ENCODE measurements at regions not wholly inside any gene's neighbourhood (a gene's known extent, or its start where the extent isn't known, plus 50 kb on each side); places are given as distances from the start of the nearest gene placed in this dataset.

GRCh38 chr1:199151634-199152425, 513.0 kb downstream of the PTPRC start:
- H3K27ac ChIP-seq = no peak overlapping the region
- no peaks in the 10 kb centered on the region for H3K9me3 ChIP-seq
- DNase-seq (ENCODE audit: low spot score in 2 of 2) = no peak
- H3K4me3 ChIP-seq = no peak overlapping the region
- whole genome bisulfite sequencing = 66% methylated on average over 6 of the region's 6 CpGs
- no peaks in the 10 kb centered on the region for H3K27me3 ChIP-seq
- no peak for TF ChIP-seq POLR2A (IDR thresholded peaks at IDR 0.05)
- no peak for TF ChIP-seq POLR2AphosphoS5 (IDR thresholded peaks at IDR 0.05)
- no peak for TF ChIP-seq EP300 (IDR thresholded peaks at IDR 0.05)
- TF ChIP-seq CTCF (IDR thresholded peaks at IDR 0.05) = no peak
- no peaks in the 10 kb centered on the region for H3K36me3 ChIP-seq
- no peaks in the 10 kb centered on the region for H3K4me1 ChIP-seq

GRCh38 chr1:199152676-199153075, 513.8 kb downstream of the PTPRC start:
- no peaks in the 10 kb centered on the region for H3K9me3 ChIP-seq
- no peaks in the 10 kb centered on the region for H3K36me3 ChIP-seq
- DNase-seq (ENCODE audit: low spot score in 2 of 2) = no peak
- 72% methylated on average over 4 of the region's 4 CpGs for WGBS
- no peak overlapping the region for H3K4me3 ChIP-seq
- no peak for TF ChIP-seq POLR2A (IDR thresholded peaks at IDR 0.05)
- no peak for TF ChIP-seq EP300 (IDR thresholded peaks at IDR 0.05)
- TF ChIP-seq CTCF (IDR thresholded peaks at IDR 0.05) = no peak
- TF ChIP-seq POLR2AphosphoS5 (IDR thresholded peaks at IDR 0.05) = no peak
- no peaks in the 10 kb centered on the region for H3K27me3 ChIP-seq
- no peaks in the 10 kb centered on the region for H3K4me1 ChIP-seq
- H3K27ac ChIP-seq = no peak overlapping the region

- Histone ChIP-seq H3K36me3 (no peaks in the 10 kb centered on the region), H3K4me1 (no peaks in the 10 kb centered on the region), H3K4me3 (no peak overlapping the region), H3K27ac (no peak overlapping the region), H3K27me3 (no peaks in the 10 kb centered on the region), H3K9me3 (no peaks in the 10 kb centered on the region)
- 89% methylated on average over 3 of the region's 3 CpGs for WGBS
- no peak for DNase-seq (ENCODE audit: low spot score in 2 of 2)
- TF ChIP-seq CTCF (IDR thresholded peaks at IDR 0.05) (no peak), EP300 (IDR thresholded peaks at IDR 0.05) (no peak), POLR2AphosphoS5 (IDR thresholded peaks at IDR 0.05) (no peak), POLR2A (IDR thresholded peaks at IDR 0.05) (no peak)
Measured at GRCh38 chr1:199155166-199156019, 516.6 kb downstream of the PTPRC start.

- no peak for DNase-seq (ENCODE audit: low spot score in 2 of 2)
- no peak for TF ChIP-seq POLR2AphosphoS5 (IDR thresholded peaks at IDR 0.05)
- no peak for TF ChIP-seq POLR2A (IDR thresholded peaks at IDR 0.05)
- TF ChIP-seq EP300 (IDR thresholded peaks at IDR 0.05) = no peak
- TF ChIP-seq CTCF (IDR thresholded peaks at IDR 0.05) = no peak
- H3K4me1 ChIP-seq = no peaks in the 10 kb centered on the region
- H3K36me3 ChIP-seq = no peaks in the 10 kb centered on the region
- no peaks in the 10 kb centered on the region for H3K9me3 ChIP-seq
- H3K27me3 ChIP-seq = no peaks in the 10 kb centered on the region
- H3K27ac ChIP-seq = no peak overlapping the region
- no peak overlapping the region for H3K4me3 ChIP-seq
Measured at GRCh38 chr1:199157494-199157893, 518.7 kb downstream of the PTPRC start.

Measured in suprapubic skin (tissue), 4 donors.